Inferior parietal cortex (tissue), 1 donor: ENCODE measurements at regions not wholly inside any gene's neighbourhood (a gene's known extent, or its start where the extent isn't known, plus 50 kb on each side); places are given as distances from the start of the nearest gene placed in this dataset.

Experiments used
- DNase-seq: peaks from one replicate; pipeline ENCODE4 v3.0.0-alpha.2; 2016; ENCODE audit errors: extremely low spot score

DNA sequence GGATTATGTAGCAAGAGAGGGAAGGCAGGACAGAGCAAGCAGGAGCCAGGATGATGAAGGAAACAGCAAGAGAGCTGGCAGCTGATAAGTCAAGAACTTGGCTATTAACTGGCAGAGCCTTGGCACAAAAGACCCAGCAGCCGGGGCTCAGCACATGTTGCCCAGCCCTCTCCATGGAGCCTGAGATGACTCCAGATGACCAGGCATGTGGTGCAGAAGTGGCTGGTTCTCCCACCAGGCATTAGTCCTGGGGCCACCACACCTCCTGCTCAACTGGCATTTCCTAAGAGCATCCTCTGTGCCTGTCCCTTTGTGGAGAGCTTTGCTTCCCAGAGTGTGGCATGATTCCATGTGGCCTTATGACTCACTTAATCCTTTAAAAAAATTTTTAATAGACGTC lies 522.6 kb downstream of the MN1 start:
- DNase-seq, result no peak

DNA sequence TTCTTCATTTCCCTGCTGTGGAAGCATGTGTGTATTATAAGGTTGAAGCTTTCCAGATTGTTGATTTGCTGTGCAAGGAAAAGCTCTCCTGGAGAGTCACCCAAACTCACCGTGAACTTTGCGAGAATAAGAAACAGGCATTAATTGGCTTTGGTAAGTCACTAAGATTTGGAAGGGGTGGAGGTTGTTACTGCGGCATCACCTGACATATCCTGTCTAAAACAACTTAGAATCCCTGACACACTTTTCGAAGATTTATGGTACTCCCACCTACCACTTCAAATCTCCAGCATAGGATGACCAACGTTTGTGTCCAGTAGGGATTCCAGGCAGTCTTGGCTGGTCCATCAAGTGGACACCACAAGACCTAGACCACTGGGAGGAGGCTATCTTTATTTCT lies 518.3 kb downstream of the MN1 start:
- DNase-seq, result no peak

DNA sequence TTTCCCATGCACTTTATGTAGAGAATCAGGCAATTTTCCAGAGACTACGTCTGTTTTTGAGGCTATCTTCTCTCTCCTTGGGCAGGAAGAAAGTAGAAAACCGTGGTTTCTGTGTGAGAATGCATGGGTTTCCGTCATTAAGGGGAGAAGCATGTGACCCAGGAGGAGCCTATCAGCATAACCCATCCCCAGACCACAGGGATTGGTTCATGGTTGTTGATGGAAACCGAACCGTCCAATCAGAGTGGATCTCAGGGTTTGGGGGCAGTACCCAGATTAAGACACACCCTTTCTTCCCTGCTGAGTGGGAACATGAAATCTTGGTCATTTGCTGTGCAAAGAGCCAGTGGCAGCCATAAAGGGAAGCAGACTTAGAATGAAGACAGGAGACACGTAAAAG lies 517.8 kb downstream of the MN1 start:
- DNase-seq, result no peak

DNA sequence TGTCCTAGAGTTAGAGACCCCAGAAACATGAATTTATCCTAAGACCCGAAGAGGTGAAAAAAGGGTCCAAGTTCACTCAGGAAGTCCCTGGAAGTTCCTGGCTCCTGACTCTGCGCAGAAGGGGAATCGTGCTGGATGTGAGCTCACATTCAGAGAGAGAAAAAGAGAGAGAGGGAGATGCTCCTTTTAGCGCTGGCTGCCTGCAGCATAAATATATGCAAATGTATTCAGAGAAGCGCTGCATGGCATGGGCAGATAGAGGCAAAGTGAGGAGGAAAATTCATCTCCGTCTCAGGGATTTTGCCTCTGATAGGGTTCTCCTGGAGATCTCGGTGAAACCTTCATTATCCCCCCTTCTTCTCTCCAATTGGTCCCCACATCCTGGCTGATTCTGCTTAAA lies 517.2 kb downstream of the MN1 start:
- no peak for DNase-seq

DNA sequence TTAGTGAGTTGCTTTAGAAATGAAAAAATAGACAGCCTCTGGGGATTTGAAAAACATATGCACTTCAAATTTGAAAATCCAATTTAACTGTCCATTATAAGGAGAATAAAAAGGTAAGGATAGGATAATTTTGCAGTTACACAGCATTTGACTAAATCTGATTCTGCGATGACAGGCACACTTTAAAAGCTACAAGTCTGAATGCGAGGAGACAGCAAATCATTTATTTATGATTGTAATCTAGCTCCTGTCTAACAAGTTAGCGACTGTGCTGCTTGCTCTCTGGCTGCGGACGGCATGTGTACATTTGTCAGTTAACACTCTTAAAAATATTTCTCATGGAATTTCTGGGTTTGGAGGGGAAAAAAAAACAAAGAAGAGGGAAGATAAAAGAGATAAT lies 514.8 kb downstream of the MN1 start:
- DNase-seq, result no peak

DNA sequence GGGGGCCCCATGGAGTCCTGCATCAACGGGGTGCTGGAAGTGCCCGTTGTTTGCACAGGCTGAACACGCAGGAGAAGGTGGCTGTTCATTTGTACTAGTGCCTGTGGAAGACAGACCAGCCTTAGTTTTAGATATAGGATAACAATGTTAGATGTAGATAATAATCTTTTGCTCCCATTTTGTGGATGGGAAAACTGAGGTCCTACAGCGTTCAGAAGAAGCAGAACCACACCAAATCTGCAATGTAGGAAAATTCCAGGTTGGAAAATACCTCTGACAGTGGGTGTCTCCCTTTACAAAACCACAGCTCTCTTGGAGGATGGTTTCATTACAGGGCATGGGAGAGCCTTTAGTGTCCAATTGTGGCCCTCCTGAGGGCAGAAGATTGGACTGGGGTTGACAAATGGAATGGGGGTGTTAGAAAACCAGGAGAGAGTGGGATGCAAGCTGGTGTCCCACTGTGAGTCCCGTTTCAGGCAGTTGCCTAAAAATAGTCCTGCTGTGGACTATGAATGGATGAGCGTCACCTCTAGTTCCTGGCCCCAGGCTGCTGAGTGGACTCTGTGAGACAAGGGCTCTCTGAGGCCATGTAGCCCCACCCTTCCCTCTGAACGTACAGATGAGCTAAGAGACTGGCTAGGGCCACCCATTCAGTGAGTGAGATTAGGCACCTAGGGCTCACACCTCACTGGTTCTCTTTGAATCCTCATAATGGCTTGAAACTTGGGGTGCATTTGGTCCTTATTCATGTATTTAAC lies 508.8 kb downstream of the MN1 start:
- no peak for DNase-seq

DNA sequence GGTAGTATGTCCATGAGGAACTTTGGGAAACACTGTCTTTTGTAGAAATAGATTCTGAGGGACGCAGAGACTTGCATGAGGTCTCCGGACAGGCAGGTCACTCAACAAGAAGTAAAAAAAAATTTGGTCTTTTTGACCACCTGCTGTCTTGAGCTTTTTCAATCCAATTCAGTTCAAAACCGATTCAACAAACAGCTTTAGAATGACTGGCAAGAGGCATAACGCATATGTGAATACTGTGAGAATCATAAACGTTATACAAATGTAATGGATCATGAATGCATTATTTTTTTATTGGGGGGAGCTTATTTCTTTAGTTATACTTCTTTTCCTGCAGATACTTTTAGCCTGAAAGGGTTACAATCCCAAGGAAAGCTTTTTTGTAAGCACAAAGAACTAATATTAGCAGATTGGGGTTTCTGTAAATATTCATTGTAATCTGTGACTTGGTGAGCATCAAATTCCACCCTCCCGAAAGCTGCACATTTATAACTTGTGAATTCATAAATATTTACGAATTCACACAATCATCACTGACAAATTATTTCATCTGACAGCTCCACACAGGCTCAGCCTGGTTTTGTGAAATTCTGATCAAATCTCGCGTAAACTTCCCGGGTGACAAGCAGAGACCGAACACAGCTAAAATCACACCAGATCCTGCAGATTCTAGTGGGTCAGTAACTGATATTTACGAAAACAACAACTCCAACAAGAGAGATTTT lies 507.7 kb downstream of the MN1 start:
- DNase-seq, result no peak

DNA sequence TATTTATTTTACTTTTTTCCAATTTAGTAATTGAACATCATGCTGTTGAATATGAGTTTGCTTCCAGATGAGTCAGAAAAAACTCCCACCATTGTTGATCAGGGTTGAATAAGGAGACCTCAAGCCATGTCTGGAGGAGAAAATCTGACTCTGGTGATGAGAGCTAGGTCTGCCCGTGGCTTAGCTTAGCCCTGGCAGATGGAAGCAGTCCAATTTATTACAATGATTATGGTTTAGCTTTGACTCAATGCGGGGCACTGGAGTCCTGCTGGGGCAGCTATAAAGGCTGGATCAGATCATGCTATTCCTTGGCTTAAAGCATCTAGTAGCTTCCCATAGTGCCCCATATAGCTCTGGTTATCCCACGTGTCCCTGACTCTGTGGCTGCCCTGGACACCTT lies 506.5 kb downstream of the MN1 start:
- no peak for DNase-seq

DNA sequence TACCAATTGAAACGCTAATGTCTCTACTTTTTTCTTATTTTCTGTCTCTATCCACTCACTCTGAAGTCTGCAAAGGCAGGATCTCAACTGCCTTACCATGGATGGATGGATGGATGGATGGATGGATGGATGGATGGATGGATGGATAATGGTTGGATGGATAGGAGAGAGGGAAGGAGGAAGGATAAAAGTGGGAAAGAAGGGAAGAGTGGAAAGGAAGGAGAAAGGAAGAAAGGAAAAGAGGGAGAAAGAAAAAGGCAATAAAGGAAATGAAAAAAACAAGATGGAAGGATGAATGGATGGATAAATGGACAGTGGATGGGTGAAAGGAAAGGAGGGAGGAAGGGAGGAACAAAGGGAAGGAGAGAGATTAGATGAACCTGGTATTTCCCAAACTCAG lies 506.0 kb downstream of the MN1 start:
- no peak for DNase-seq

DNA sequence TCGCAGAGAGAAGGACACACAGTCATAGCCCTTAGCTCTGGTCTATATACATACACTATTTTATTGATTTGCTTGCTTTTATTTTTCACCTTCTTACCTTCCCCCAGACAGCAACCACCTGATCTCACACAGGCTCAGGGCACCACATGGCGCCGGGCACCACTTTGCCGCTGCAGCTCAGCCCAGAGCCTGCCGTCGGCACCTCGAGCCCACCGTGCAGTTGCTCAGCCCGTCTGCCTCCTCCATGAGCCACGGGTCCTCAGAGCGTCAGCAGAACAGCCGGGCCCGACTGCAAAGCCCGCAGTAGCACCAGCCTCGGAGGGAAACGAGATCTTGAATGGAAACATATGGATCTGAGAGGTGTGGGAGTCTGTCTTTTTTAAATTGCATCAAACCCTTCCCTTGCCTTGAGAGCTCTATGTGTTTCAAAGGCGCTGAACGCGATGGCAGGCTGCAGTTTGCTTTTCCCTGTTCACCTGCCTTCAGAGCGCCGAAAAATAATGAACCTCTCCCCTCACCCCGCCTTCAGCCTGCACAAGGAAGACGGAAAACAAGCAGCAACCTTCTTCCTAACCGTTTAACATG lies 505.4 kb downstream of the MN1 start:
- no peak for DNase-seq

DNA sequence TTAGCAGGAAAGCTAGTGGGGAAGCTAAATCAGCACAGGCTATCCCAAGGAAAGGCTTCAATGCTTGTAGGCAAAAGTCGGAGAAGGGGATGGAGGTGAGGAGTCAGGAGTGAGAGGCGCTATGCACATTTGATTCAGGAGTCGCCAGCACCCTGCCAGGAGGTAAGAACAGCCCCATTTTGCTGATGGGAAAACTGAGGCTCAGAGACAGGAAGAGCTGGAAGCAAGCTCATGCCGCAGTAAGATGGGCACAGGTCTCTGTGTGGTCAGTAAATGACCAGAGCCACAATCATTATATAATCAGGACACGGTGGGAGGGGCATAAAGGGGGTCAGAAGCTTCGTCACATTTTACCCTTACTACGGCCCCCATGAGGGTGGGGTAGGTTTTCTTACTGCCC lies 504.4 kb downstream of the MN1 start:
- no peak for DNase-seq

DNA sequence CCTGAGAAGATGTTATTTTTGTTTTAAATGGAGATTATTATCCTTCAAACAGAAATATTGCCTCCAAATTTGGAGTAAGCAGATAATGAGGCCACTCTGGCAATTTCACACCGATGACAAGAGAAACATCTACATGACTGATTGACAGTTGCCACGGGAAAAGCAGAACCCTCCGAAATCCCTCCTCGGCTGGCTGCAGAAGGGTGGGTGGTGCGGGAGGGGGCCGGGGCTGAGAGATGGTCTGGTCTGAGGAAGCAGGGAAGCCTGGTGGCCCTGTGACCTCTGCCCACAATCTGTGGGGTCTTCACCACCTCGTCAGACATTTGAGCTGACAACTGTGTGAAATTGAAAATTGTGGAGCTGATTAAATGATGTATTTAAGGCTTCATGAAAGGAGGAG lies 503.2 kb downstream of the MN1 start:
- no peak for DNase-seq

DNA sequence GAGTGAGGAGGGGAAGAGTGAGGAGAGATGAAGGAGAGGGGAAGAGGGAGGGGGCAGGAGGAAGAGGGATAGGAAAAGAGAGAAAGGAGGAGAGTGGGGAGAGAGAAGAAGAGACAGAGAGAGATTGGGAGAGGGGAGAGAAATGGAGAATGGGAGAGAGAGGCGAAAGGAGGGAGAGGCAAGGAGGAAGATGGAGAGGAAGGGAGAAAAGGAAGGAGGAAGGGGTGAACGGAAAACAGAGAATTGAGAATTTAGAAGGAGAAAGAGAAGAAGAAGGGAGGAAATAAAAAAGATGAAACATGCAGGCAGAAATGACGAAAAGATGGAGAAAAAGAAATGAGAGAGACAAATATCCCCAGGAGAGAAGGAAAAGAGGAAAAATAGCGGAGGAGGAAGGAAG lies 502.8 kb downstream of the MN1 start:
- no peak for DNase-seq

DNA sequence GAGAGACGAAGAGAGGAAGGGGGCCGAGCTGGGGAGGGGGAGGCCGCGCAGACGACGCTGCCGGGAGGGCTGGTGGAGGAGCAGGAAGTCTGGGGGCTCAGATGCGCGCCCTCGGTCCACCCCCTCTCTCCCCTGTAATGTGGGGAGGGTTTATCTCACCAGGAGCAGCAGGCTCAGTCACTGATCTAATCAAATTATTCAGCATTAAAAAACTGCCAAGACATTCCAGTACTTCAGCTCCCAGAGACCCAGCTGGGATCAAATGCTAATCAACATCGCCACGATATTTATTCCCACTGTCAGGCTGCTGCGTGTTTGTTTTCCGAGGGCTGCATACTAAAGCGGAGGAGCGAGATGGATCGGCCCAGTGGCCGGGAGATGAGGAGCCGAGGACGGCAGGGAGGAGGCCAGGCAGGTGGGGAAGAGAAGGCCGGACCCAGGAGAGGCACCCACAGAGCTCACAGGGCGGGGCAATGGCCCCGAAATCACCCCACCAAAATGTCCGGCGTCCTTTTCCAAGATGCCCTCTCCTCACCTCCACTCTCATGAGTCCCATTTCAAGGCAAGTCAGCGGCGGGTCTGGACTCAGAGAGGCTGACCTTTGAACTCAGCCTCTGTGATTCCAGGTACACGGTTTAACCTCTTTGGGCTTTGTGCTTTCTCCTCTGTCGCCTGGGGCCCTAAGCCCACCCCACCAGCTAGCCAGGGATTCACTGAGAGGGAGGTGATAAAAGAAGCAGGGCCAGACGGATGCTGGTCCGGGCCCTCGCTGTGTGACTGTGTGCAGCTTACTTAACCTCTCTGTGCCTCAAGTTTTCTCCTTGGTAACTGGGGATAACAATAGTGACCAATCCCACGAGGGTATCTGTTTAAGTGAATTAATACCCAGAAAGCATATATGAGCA lies 502.1 kb downstream of the MN1 start:
- no peak for DNase-seq

DNA sequence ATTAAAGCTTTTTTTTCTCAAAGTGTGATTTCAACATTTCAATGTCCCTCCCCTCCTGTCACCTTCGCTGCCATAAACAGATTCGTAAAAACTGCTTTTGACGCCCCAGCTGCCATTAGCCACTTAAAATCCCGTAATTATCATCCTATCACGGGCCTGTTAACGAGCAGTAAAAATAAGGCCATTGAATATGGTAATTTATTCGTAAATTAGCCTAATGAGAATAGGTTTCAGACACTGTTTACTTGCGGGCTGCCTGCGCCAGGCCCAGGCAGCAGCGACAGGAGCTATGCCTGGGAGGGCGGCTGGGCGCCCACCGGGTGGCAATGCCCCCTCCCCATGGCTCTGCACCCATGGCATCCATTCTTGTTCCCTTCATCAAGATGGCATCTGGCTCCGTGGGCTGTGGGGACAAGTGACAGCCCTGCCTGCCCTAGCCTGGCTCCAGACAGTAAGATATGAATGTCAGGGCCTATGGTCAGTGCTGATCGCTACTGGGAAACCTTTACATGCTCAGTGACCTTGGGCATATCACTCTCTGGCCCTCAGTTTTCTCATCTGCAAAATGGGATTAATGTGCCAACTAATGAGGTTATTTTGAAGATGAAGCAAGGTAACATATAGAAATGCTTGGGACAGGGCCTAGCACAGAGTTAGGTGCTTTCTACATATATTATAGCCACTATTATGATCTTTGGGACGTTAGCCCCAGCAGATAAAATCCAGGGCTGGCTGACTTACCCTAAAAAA lies 500.8 kb downstream of the MN1 start:
- no peak for DNase-seq

DNA sequence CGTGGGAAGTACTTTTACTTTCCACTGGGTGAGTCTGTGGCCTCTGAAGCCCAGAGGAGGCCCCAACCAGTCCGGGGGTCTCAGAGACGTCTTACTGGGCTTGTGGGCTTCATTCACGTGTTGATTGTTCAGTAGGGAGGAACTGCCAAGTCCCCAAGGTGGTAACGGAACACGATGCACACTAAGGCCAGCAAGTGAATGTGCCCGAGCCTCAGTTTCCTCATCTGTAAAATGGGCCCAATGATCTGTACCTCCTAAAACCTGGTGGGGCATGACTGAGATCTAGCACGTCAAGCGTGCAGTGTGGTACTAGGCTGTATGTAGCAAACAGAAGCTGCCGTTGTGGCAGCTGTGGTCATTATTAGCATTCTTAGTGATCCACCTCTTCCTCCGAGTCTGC lies 499.1 kb downstream of the MN1 start:
- DNase-seq, result no peak

DNA sequence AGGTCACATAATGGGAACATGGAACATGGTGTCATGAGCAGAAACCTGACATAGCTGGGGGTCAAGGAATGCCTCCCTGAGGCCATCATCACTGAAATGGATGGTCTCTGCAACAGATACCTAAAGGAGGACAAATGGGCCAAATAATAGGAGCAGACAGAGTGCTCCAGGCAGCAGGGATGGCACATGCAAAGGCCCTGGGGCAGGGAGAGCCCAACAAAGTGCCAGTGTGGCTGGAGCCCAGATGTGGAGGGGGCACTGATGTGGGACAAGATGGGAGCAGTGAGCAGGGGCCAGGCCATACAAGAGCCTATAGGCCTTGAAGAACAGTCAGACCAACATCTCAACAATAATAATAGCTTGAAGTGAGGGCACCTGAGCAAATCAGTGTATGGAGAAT lies 497.8 kb downstream of the MN1 start:
- DNase-seq, result no peak

DNA sequence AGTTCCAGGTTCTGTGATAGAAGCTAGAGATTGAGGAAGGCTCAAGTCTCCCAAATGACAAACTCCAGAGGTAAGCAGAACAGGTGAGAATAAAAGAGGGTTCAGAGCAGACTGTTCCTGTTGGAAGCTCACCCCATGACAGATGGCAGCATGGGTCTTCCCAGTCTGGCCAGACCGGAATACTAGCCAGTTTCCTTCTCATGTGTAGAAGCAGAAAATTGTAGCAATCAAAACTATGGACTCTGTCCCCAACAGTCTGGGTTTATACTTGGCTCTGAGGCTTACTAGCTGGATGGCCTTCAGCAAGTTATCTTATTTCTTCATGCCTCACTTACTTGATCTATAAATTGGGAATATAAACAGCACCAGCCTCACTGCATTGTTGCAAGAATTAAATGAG lies 494.8 kb downstream of the MN1 start:
- no peak for DNase-seq

DNA sequence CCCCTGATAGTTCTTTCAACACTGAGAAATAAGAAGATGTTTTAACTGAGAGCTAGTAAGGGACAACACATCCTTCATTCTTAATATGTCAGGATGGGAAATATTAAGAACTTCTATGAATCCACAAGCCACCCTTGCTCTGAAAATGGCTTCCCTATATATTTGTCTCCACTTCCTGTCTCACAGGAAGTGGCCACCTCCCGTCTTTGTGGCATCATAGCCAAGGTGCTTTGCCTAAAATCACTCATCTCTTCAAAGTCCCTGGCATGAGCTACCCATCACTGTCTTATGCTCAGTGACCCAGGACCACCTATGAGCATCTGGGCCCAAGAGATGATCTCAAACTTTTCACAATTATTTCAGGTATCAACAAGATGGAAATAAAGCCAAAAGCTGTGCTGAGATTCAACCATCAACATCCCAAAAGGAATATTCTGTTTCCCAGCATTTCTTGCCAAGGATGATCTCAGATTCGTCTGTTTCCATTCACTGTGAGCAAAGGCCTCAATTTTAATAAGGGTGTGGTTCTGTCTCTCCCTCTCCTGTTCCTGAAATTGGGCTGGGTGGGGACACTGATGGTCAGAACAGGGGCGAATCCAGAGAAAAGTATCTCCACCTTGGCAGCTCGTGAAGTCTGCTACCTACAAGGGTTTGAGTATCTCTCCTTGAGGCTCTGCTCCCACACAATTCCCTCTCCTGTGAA lies 493.9 kb downstream of the MN1 start:
- DNase-seq, result no peak

DNA sequence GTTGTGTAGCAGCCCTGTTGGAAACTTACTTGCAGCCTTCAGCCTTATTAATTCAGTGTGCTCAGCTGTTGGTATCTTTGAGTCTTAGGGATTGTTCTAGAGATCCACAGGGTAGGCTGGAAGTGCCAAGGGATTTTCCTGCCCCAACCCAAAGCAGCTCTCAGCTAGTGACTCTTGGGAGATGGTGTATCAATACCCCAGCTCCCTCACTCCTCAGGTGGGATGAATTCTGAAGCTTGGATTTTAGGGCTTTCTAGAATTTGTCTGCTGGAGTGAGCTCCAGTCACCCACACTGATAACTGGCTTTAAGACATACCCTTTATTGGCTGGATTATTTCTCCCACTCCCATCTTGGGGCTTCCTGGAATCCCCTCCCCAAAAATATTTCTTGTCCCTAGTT lies 493.0 kb downstream of the MN1 start:
- DNase-seq, result no peak

DNA sequence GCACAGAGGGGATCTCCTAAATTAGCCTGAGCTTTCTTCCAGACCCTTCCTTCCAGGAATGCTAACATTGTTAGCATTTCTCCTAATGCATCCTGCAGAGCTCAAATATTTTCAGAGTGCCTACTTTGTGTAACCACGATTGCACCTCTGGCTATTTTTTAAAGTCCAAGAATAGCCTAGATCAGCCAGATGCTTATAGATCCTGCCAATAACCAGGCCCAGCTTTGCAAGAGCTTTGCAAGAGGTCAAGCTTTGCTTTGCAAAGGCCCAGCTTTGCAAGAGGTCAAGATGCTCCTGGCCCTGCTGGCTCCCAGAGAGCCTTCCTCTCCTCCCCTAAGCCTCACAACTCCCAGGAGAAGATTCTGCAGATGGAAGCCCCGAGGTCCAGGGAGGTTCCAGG lies 491.9 kb downstream of the MN1 start:
- DNase-seq, result no peak
